ENCODE measurements at regions not wholly inside any gene's neighbourhood (a gene's known extent, or its start where the extent isn't known, plus 50 kb on each side); places are given as distances from the start of the nearest gene placed in this dataset.

DNA sequence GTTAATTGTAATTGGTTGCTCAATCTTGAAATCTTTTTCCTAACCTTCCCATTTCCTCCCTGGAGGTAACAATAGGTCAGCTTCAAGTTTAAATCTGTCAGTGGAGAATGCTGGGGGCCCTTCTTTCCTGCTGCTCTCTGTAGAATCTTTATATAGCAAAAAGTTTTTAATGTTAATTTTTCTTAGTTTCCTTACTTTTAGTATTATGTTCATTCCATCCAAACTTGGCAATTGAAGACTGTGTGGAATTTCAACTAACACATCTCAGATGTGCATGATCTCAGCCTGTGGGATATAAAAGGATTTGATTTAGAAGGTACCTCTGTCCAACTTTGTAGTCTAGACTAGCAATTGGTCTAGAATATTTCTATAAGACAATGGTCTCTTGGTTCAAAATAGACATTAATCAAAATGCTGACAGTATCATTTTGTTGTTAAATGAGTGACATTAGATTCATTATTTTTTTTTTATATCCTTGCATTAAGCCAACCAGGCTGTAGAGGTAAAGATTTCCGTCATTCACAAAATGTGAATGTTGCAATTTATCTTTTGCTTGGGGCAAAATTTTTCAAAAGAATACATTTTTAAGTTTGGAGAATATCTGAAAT, 100.4 kb upstream of the SEMA3A start:
- DNase-seq: no peak

DNA sequence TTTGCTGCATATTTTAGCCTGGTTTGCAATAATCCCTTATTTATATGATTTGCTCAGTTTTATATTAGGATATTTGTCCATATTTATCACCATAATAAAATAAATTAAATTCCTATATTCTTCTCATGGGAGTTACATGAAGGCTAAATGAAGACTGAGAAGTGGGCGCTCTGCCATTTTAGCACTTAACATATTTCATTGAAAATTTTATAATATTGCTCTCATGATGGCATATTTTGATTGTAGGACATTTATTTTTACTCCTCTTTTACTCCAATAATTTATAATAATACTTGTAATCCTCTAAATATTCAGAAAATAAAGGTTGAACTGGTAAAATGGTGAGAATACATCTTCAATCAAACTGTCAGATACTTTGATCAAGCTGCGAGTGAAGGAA, 99.8 kb upstream of the SEMA3A start:
- DNase-seq: no peak

DNA sequence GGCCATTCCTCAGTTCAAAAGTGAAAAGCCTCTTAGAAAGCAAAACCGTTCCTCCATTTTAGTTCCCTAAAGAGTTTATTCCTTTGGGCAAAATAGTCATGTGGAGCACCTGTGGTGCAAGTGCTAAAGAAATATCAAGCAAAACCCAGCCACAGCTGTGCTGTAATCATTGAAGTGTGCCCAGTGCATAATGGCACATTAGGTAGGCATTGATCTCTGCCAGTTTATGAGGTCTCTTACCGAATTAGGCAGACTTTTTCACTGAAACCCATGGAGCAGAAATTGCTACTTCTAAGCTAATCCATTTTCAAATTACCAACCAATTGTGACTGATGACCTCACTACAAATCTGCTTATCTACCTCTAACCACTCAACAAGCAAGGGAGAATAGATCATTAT, 97.2 kb upstream of the SEMA3A start:
- DNase-seq: no peak

DNA sequence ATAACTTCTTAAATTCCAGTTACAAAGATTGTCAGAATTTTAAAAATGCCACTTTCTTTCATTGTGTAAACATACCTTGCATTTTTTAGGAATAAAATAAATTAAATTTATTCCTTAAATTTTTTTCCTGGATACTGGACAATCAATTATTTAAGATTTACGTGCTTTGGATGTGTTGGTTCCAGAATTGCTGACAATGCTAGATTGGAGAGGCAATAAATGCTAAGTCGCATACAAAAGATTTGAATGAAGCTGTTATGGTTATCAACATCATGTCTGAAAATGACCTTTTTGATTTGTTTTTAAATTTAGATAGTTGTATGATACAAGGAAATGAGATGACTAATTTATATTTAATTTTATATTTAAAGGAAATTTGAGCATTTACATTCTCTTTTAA, 89.2 kb upstream of the SEMA3A start:
- DNase-seq: no peak

DNA sequence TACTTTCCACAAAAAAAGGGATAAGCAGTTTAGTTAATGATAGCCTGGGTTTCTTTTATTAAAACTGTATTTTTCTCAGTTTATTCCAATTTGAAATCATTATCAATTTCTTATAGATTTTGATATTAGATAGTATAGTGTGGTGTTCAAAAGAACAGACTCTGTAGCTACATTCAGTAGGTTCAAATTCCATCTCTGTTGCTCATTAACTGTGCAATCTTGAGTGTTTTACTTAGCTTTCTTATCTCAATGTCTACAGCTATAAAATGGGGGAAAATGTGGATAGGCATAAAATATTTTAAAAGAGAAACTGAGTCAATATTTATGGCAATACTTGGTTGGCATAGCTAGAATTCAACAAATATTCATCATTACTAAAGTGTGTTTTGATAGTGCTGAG, 86.9 kb upstream of the SEMA3A start:
- no peak for DNase-seq

DNA sequence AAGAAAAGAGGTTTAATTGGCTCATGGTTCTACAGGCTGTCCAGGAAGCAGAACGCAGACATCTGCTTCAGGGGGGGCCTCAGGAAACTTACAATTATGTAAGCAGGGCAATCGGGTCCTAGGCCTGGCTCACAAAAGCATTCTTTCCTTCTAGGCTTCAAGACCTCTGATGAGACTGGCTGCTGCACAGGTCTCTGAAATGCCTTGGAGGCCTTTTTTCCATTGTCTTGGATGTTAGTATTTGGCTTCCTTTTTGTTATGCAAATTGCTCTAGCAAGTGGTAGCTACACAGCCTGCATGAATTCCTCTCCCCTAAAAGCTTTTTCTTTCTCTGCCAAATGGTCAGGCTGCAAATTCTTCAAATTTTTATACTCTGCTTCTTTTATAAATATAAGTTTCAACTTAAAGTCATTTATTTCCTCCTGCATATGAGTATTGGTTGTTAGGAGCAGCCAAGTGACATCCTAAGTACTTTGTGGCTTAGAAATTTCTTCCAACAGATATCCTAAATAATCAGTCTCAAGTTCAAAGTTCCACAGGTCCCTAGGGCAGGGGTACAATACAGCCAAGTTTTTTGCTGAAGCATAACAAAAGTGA, 83.1 kb upstream of the SEMA3A start:
- DNase-seq: no peak

DNA sequence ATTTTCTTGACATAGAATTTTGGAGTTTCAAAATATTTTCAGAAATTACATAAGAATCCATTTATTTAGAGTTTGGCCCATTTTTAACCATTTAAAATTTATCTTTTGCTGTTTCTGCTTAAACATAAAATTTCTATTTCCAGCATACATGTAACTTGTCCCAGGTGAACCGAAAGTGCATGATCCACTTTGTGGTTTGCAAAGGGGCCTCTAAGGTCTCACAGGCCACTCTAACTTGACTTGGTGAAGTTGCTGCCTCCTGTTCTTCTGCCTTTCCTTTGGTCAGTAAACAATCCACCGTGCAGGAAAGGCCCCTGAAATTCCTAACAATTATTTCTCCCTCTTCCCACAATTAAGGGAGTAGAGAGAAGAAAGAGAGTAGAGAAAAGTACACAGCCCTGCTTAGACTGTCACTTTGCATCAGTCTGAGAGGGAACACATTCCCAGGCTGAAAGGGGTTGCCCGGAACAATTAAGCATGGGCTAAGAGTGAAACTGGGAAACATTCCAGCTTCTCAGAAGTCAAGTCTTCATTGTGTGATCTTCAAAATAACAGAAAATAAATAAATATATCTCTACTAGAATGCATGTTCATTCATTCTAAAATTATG, 79.5 kb upstream of the SEMA3A start:
- DNase-seq: no peak

DNA sequence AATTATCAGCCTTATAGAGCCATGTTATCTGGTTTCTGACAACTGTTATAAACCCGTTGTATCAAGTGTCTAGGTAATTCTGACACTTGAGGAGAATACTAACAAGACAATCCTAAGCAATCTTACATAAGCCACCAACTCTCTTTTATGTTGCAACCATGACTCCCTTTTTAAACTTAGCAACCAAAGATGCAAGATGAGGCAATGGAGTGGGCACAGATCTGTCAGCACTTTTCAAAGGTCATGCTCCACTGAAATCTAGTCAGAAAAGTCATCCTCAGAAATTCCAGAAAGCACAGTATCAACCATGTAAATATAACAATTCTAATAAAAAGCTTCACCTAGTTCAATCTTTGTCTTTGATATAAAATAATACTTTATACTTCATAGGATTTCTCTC, 77.0 kb upstream of the SEMA3A start:
- no peak for DNase-seq

DNA sequence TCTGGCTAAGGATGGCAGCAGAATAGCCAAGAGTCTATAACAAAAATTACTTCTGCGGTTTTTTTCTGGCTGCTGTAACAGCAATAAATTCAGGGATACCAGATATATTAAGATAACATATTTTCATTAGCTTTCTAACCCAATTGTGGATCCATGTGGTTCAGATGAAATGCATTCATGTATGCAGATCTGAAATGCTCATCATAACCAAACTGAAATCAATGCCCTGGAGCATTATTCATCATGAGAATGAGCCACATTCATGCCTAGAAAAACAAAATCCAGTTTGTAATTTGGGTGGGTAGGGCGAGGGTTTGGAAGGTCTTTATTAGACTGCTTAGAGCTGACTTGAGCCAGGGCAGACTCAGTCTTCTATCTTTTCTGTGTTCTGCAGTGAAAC, 69.8 kb upstream of the SEMA3A start:
- no peak for DNase-seq

DNA sequence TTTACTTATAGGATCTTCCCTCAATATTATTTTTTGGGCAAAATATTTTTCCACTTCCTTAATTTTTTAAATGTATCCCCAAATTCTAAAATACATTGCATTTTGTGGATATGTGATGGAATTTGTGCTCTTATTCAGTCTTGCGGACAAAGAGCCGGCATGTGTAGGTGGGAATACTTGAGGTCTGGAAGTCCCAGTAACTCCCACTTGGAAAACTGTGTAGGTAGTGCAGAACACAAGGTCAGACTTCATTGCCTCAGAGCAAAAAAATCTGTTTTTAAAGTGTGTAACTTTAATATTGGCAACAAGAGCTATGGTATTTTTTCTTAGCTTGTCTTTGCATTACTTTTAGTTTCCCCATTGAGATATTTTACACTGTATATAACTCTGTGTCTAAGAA, 68.5 kb upstream of the SEMA3A start:
- no peak for DNase-seq

DNA sequence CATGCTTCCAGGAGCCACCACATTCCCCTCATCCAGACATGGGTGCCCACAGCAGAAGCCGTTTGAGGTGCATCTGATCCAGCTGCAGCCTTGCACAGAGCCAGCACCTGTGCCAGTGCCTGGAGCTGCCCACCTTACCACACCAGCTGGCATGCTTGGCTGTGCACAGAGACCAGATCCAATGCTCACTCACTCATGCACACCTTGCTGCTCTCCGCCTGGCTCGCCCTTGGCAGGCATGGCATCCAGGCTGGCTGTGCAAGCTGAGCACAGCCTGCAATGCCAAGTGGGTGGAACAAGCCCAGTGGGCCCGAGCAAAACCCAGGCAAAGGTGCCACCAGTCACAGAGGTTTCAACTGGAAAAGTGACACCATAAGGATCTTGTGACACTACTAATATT, 66.9 kb upstream of the SEMA3A start:
- no peak for DNase-seq

DNA sequence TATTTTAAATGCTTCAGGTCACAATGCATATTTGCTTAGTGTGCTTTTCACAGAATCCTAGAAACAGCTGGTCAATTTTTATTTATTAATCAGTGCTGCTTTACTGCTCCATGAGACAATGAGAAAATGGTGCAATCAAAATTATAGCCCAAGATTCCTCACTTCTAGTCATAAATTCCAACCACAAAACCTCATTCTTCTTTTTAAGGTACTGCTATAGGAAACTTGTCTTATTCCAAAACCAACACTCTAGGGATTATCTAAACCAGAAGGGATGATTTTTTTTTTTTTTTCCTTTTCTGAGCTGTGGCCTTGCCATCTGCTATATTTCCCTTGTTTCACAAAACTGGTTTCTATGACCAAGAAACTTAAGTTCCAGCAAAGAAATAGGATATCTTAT, 64.0 kb upstream of the SEMA3A start:
- DNase-seq: no peak

DNA sequence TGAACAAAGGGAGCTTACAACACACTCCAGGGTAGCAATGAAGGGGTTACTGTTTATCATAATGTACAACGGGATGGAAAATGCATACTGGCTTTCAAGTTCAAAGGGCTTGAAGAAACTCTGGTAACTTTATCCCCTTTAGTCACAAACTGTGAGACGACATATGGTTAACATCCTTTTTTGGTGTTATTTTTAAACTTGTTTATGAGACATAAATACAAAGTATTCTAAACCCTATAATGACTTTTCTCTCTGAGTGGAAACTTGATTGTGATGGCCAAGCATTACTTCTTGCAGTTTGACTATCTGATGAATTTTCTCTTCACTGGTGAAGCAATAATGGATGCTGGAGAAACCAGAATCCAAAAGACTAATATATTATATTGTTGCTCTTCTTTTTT, 62.0 kb upstream of the SEMA3A start:
- no peak for DNase-seq

DNA sequence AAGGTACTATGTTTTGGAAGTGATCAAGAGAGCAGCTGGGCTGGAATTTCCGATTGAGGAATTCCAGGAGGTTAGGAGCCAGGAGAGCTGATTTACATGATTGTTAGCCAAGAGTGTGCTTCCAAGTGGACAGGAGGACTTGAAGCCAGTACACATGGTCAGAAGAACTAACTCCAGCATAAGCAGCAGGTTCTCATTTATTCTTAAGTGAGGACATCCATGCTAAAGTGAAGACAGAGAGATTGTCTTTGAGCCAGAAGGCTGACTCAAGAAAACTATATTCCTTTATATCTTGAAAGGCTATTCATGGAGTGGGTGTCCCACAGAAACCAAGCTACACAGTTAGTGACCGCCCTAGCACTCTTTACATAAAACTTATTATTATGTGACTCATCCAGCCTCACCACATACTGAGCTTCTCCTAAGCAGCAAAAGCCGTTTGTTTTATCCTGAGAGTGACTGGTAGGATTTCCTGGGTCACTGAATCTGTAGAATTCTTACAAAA, 56.7 kb upstream of the SEMA3A start:
- DNase-seq: no peak

DNA sequence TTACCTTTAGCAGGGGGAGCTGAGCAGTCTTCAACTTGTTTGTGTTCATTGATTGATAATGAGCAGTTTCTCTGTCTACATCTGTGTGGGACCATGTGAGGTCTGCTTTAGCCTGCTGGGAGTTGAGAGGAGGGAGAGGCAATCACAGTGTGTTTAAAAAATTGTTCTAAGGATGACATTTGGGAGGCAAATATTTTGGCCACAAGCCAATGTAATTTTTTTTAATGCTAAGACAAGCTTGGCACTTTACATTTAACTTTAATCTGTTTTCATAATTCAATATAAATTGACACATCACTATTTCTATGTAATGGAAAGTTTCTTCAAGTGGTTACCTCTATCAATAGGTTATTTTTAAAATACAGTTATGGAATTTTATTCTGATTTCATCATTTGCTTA, 55.9 kb upstream of the SEMA3A start:
- DNase-seq: no peak

DNA sequence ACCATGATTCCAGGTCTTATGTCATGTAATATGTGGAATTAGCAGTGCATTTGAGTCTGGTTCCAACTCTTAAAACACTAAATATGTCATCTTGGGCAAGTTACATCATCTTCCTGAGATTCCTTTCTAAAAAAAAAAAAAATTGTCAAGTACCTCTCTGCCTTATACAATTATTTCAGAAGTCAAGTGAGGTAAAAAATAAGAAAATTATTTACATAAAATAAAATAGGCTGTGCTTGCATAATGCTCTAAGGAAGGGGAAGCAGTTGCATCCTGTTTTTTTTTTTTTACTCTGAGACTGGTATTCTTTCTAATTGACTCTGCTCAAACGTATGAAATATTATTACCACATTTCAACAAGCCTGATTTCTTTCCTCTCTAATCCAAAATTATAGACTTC, 55.1 kb upstream of the SEMA3A start:
- no peak for DNase-seq

DNA sequence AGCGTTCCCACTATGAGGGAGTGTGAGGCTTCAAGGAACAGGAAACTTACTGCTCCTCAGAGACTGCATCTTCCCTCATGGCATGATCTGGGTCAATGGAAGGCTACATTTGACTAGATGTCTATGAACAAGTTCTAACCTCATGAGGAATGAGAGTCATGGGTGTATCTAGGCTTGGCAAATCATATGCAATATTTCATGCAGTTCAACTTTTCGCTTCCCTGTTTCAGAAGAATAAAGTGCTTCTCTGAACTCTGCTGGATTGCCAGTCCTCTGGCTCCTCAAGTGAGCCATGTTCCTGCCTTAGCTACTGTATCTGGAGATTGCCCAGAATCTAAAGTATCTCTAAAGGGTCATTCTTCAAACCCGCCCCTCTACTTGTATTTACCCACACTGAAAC, 54.3 kb upstream of the SEMA3A start:
- no peak for DNase-seq

DNA sequence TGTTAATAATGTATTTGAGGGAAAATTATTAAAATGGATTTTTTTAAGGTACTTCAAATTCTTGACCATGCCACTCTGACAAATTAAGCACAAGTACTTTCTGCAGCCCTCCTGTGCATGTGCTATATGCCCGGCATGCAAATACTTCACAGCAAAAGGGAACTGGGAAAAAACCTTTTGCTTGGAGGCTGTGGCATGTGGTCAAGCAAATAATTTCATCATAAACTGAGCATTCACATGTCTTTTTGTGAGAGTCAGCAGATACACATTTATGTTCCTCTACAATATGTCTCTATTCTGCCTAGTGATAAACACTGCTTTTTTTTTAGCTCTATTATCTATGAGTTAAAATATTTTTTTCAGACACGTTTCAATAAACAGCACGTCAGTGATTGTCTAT, 53.7 kb upstream of the SEMA3A start:
- no peak for DNase-seq

DNA sequence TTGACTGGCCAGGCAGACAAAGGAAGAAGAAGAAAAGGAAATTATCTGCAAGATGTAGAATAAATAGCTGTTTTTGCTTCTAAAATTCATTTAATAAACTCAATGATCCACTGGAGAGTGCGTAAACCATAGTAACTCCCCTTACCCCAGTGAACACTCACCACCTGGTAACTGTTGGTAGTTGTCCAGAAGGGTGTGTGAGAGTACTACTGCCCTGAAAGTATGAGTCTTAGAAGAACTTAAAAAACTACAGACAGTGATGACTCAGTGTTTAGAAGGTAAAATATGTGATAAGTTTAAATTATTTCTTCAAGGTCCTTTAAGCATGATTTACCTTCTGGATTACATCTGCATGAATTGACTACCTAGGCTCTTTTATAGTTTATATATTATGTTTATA, 53.0 kb upstream of the SEMA3A start:
- DNase-seq: no peak

DNA sequence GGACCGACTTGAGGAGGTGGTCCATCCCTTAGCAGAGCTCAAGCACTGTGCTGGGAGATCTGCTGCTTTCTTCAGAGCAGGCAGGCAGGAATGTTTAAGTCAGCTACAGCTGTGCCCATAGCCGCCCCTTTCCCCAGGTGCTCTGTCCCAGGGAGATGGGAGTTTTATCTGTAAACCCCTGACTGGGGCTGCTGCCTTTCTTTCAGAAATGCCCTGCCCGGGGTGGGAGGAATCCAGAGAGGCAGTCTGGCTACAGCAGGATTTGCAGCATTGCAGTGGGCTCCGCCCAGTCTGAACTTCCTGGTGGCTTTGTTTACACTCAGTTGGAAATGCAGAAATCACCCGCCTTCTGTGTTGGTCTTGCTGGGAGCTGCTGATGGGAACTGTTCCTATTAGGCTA, 51.2 kb upstream of the SEMA3A start:
- DNase-seq: no peak
